Keratinocyte (primary cell): ENCODE measurements at regions not wholly inside any gene's neighbourhood (a gene's known extent, or its start where the extent isn't known, plus 50 kb on each side); places are given as distances from the start of the nearest gene placed in this dataset.
"Not testable (repeated sequence)": the region's sequence is repeated elsewhere in the genome, so short reads cannot be mapped to it uniquely, and the experiment has no call there.

Experiments
- DNase-seq: peaks from one replicate; pipeline ENCODE4 v3.0.0-alpha.2; 2011; ENCODE audit warnings: low read depth, missing footprints, low spot score
- FAIRE-seq: peaks from 2 replicates; lab custom pipeline; 2011; peaks lifted over from hg19 to GRCh38; lab: Jason Lieb, UNC
- H2AFZ ChIP-seq: 2 replicates; pipeline ENCODE4 v1.6.0; 2012; ENCODE audit warnings: low read length, control low read depth, inconsistent platforms; ENCODE audit not compliant: control insufficient read depth
- H3K27ac ChIP-seq: 2 replicates; pipeline ENCODE4 v1.5.1; 2011; ENCODE audit warnings: low read length; ENCODE audit not compliant: control insufficient read depth, insufficient read depth
- H3K27me3 ChIP-seq: 3 replicates; pipeline ENCODE4 v1.6.0; 2011; ENCODE audit warnings: low read length; ENCODE audit not compliant: control insufficient read depth, insufficient read depth; ENCODE audit errors: extremely low read depth
- H3K36me3 ChIP-seq, 2 experiments: 2 replicates in 1 of 2; 3 replicates in 1 of 2; pipeline ENCODE4 v1.5.1; 2011; ENCODE audit warnings: low read length in 2 of 2, mild to moderate bottlenecking in 1 of 2; ENCODE audit not compliant: control insufficient read depth in 2 of 2, insufficient read depth in 2 of 2; ENCODE audit errors: extremely low read depth in 1 of 2
- H3K4me1 ChIP-seq: 3 replicates; pipeline ENCODE4 v1.5.1; 2011; ENCODE audit warnings: low read length; ENCODE audit not compliant: control insufficient read depth, insufficient read depth; ENCODE audit errors: extremely low read depth
- H3K4me2 ChIP-seq: 3 replicates; pipeline ENCODE4 v1.6.0; 2011; ENCODE audit warnings: low read depth, low read length; ENCODE audit not compliant: control insufficient read depth, insufficient read depth; ENCODE audit errors: extremely low read depth
- H3K4me3 ChIP-seq, 3 experiments: fragments of 200-600 bp in 1 of 3; sonication (generic) in 1 of 3; 2 replicates in 2 of 3; 3 replicates in 1 of 3; pipeline ENCODE4 v1.5.1; 2011 to 2016; ENCODE audit warnings: low read length in 3 of 3, mild to moderate bottlenecking in 3 of 3, control low read depth in 2 of 3, inconsistent platforms in 1 of 3, low read depth in 1 of 3, mixed read lengths in 1 of 3, mixed run types in 1 of 3, moderate library complexity in 1 of 3; ENCODE audit not compliant: control insufficient read depth in 2 of 3, insufficient read depth in 2 of 3; ENCODE audit errors: extremely low read depth in 1 of 3
- H3K79me2 ChIP-seq: 2 replicates; pipeline ENCODE4 v1.6.0; 2012; ENCODE audit warnings: low read length; ENCODE audit not compliant: control insufficient read depth, insufficient read depth
- H3K9ac ChIP-seq: 3 replicates; pipeline ENCODE4 v1.6.0; 2011; ENCODE audit warnings: low read length; ENCODE audit not compliant: control insufficient read depth, insufficient read depth; ENCODE audit errors: extremely low read depth
- H3K9me1 ChIP-seq: 3 replicates; pipeline ENCODE4 v1.6.0; 2011; ENCODE audit warnings: low read length; ENCODE audit not compliant: control insufficient read depth, insufficient read depth; ENCODE audit errors: extremely low read depth
- H3K9me3 ChIP-seq: 2 replicates; pipeline ENCODE4 v1.5.1; 2012; ENCODE audit warnings: low read depth, low read length; ENCODE audit not compliant: control insufficient read depth
- H4K20me1 ChIP-seq: 3 replicates; pipeline ENCODE4 v1.6.0; 2011; ENCODE audit warnings: low read length; ENCODE audit not compliant: control insufficient read depth, insufficient read depth; ENCODE audit errors: extremely low read depth
- CTCF ChIP-seq, 3 experiments: IDR thresholded peaks in 1 of 3; conservative IDR thresholded peaks in 1 of 3; optimal IDR thresholded peaks in 1 of 3; 2 replicates in 2 of 3; 3 replicates in 1 of 3; pipeline versions ENCODE3 to v1.5.1; 2011; ENCODE audit warnings: low read length in 3 of 3, mild to moderate bottlenecking in 3 of 3, moderate library complexity in 2 of 3, control low read depth in 1 of 3, inconsistent platforms in 1 of 3; ENCODE audit not compliant: insufficient read depth in 2 of 3; ENCODE audit errors: extremely low read depth in 1 of 3
- EZH2 ChIP-seq: IDR thresholded peaks from one replicate; pipeline ENCODE4 v1.6.1; 2012; ENCODE audit warnings: inconsistent platforms, mild to moderate bottlenecking, low read length, moderate library complexity
- dilution Hi-C: fragments of 300-500 bp; cut with MboI; formaldehyde crosslinking; loops from one replicate; pipeline ENCODE4 v1.7.0; 2020; ENCODE audit warnings: low sequenced_read_pairs; ENCODE audit not compliant: extremely low pct_ligation_motif_present

GRCh38 chr2:4107179-4107578, 403.8 kb downstream of the DCDC2C start:
- Histone ChIP-seq H3K36me3 (no peaks in the 10 kb centered on the region), H3K79me2 (no peaks in the 10 kb centered on the region), H3K9ac (no peak overlapping the region), H3K9me1 (no peaks in the 10 kb centered on the region), H3K4me1 (no peaks in the 10 kb centered on the region), H3K9me3 (peaks cover 9% of the 10 kb centered on the region), H3K27me3 (no peaks in the 10 kb centered on the region), H3K4me2 (no peak overlapping the region), H2AFZ (no peak overlapping the region), H3K27ac (no peak overlapping the region), H3K4me3 (no peak overlapping the region), H4K20me1 (no peaks in the 10 kb centered on the region)
- dilution Hi-C loops: no loop called here
- TF ChIP-seq CTCF (optimal IDR thresholded peaks at IDR 0.05 in 1 of 3, IDR thresholded peaks at IDR 0.05 in 1 of 3, conservative IDR thresholded peaks at IDR 0.05 in 1 of 3; ENCODE audit: extremely low read depth in 1 of 3, insufficient read depth in 2 of 3, low read length in 3 of 3) (no peak), EZH2 (no peak)
- FAIRE-seq: no peak
- no peak for DNase-seq

DNA sequence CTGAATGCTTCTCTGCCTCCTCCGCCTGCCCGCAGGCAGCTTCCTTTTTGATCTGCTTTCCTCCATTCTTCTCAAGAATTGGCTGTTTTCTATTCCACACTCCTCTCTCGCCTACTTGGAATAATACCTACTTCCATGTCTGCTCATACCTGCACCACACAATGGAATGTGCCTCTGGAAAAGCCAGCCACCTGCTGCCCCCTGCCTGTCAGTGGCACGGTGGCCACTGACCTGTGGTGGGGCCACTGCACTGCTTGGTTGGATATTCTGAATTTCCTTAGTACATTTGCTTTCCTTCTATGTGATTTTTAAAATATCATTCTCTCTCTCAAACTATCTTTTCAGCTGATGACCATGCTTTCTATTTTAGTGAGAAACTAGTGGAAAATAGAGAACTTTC, 406.9 kb downstream of the DCDC2C start:
- Histone ChIP-seq H3K4me3 (no peak overlapping the region), H2AFZ (no peak overlapping the region), H3K9me1 (no peaks in the 10 kb centered on the region), H3K27me3 (no peaks in the 10 kb centered on the region), H3K36me3 (no peaks in the 10 kb centered on the region), H3K9ac (no peak overlapping the region), H4K20me1 (no peaks in the 10 kb centered on the region), H3K27ac (no peak overlapping the region), H3K79me2 (no peaks in the 10 kb centered on the region), H3K4me2 (no peak overlapping the region), H3K9me3 (peaks cover 7% of the 10 kb centered on the region), H3K4me1 (no peaks in the 10 kb centered on the region)
- DNase-seq (no peak), FAIRE-seq (no peak)
- dilution Hi-C loops: no loop called here
- TF ChIP-seq CTCF (optimal IDR thresholded peaks at IDR 0.05 in 1 of 3, IDR thresholded peaks at IDR 0.05 in 1 of 3, conservative IDR thresholded peaks at IDR 0.05 in 1 of 3; ENCODE audit: extremely low read depth in 1 of 3, insufficient read depth in 2 of 3, low read length in 3 of 3): no peak
- no peak for TF ChIP-seq EZH2

DNA sequence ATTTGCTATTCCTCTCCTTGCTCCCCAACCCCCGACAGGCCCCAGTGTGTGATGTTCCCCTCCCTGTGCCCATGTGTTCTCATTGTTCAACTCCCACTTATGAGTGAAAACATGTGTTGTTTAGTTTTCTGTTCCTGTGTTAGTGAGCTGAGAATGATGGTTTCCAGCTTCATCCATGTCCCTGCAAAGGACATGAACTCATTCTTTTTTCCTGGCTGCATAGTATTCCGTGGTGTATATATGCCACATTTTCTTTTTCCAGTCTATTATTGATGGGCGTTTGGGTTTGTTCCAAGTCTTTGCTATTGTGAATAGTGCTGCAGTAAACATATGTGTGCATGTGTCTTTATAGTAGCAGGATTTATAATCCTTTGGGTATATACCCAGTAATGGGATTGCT, 412.1 kb downstream of the DCDC2C start:
- H3K4me3 ChIP-seq, H3K27ac ChIP-seq, H3K9ac ChIP-seq, DNase-seq, H3K79me2 ChIP-seq, H3K4me2 ChIP-seq, H4K20me1 ChIP-seq, dilution Hi-C loops, H3K9me3 ChIP-seq, H3K9me1 ChIP-seq, H3K36me3 ChIP-seq, FAIRE-seq, H2AFZ ChIP-seq, H3K4me1 ChIP-seq, H3K27me3 ChIP-seq: not testable (repeated sequence)
